ENCODE measurements at regions not wholly inside any gene's neighbourhood (a gene's known extent, or its start where the extent isn't known, plus 50 kb on each side); places are given as distances from the start of the nearest gene placed in this dataset.

DNA sequence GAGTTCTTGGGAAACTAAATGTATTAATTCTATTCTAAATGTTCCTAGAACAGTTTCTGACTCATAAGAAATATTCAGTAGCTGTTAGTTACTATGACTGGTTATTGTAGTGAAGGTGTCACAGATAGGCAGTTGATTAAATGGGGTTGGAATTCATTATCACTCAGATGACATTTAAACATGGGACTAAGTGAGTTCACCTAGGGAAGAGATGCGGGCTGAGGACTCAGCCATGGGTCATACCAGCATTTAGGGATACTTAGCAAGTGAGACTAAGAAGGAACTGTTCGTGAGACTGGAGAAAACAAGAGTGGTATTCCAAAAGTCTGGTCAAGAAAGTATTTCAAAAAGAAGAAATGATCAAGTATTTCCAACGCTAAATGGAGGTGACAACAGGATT lies 125.1 kb upstream of the ADGRL4 start:
- TF ChIP-seq, protein P1, sequence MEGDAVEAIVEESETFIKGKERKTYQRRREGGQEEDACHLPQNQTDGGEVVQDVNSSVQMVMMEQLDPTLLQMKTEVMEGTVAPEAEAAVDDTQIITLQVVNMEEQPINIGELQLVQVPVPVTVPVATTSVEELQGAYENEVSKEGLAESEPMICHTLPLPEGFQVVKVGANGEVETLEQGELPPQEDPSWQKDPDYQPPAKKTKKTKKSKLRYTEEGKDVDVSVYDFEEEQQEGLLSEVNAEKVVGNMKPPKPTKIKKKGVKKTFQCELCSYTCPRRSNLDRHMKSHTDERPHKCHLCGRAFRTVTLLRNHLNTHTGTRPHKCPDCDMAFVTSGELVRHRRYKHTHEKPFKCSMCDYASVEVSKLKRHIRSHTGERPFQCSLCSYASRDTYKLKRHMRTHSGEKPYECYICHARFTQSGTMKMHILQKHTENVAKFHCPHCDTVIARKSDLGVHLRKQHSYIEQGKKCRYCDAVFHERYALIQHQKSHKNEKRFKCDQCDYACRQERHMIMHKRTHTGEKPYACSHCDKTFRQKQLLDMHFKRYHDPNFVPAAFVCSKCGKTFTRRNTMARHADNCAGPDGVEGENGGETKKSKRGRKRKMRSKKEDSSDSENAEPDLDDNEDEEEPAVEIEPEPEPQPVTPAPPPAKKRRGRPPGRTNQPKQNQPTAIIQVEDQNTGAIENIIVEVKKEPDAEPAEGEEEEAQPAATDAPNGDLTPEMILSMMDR (IDR thresholded peaks at IDR 0.05; ENCODE audit: low read length), result no peak
- TF ChIP-seq EZH2phosphoT487 (IDR thresholded peaks at IDR 0.05; ENCODE audit: low read length), result no peak
- TF ChIP-seq EZH2 (optimal IDR thresholded peaks at IDR 0.05; ENCODE audit: low read depth, low read length), result no peak
- no peak for DNase-seq
- H3K27ac ChIP-seq (ENCODE audit: low read length), result no peak overlapping the region
- no peaks in the 10 kb centered on the region for H3K4me1 ChIP-seq (ENCODE audit: low read length)
- H3K36me3 ChIP-seq (replicated peaks; ENCODE audit: insufficient read depth, low read length), result no peaks in the 10 kb centered on the region
- no peak overlapping the region for H3K9ac ChIP-seq (ENCODE audit: low read length)
- H3K9me3 ChIP-seq (replicated peaks; ENCODE audit: insufficient read depth, low read length), result no peaks in the 10 kb centered on the region
- H4K20me1 ChIP-seq (ENCODE audit: insufficient read depth, low read length), result no peaks in the 10 kb centered on the region
- no peaks in the 10 kb centered on the region for H3F3A ChIP-seq (ENCODE audit: insufficient read depth, low read length)
- no peak overlapping the region for H3K4me3 ChIP-seq (ENCODE audit: low read length)
- H3K4me2 ChIP-seq (ENCODE audit: low read depth, low read length), result no peak overlapping the region
- no peaks in the 10 kb centered on the region for H3K79me2 ChIP-seq (ENCODE audit: low read length)
- no peak overlapping the region for H2AFZ ChIP-seq (ENCODE audit: low read length)
- no peaks in the 10 kb centered on the region for H3K9me2 ChIP-seq (replicated peaks; ENCODE audit: insufficient read depth, low read length)
- no peaks in the 10 kb centered on the region for H3K27me3 ChIP-seq (replicated peaks; ENCODE audit: insufficient read depth, low read length)

DNA sequence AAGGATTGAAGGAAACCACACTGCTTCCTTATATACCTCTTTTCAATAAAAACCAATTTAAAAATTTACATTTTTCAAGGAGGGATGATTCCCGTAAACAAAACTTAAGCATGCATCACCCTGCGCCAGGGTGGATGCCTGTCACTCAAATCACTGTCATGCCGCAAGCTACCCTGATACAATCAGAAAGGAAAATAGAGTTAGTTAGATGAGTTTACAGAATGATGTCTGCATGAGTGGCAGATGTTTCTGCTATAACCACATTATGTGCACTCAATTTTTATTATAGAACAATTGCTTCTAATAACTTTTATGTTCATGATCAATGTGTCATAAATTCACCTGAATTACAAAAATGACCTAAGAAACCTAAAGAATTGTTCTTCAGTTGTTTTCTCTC lies 123.4 kb upstream of the ADGRL4 start:
- Histone ChIP-seq H3K36me3 (replicated peaks; ENCODE audit: insufficient read depth, low read length) (no peaks in the 10 kb centered on the region), H3K79me2 (ENCODE audit: low read length) (no peaks in the 10 kb centered on the region), H3K9me2 (replicated peaks; ENCODE audit: insufficient read depth, low read length) (no peaks in the 10 kb centered on the region), H3K27me3 (replicated peaks; ENCODE audit: insufficient read depth, low read length) (no peaks in the 10 kb centered on the region), H3K4me2 (ENCODE audit: low read depth, low read length) (no peak overlapping the region), H3K9me3 (replicated peaks; ENCODE audit: insufficient read depth, low read length) (no peaks in the 10 kb centered on the region), H3K9ac (ENCODE audit: low read length) (no peak overlapping the region), H4K20me1 (ENCODE audit: insufficient read depth, low read length) (no peaks in the 10 kb centered on the region), H3K4me1 (ENCODE audit: low read length) (no peaks in the 10 kb centered on the region), H2AFZ (ENCODE audit: low read length) (no peak overlapping the region), H3F3A (ENCODE audit: insufficient read depth, low read length) (no peaks in the 10 kb centered on the region), H3K27ac (ENCODE audit: low read length) (no peak overlapping the region), H3K4me3 (ENCODE audit: low read length) (no peak overlapping the region)
- no peak for DNase-seq
- TF ChIP-seq, protein P1 (IDR thresholded peaks at IDR 0.05; ENCODE audit: low read length), result no peak
- TF ChIP-seq EZH2phosphoT487 (IDR thresholded peaks at IDR 0.05; ENCODE audit: low read length) (no peak), EZH2 (optimal IDR thresholded peaks at IDR 0.05; ENCODE audit: low read depth, low read length) (no peak)

DNA sequence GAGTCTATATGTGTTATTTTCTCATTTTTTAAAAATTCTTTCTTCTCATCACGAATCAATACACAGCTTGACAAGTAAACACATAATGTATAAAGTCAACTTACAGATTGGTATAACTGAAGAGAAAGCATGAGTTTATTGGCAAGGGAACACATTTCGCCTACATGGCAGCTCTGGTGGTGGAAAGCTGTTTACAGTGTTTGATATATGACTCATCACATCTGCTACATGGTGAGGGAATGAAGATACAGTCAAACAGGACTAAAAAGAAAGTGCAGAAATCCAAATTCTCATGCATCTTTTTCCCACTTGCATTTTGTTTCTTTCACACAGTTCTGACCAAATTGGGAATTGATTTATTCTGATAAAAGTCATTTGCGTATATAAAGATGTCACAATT lies 122.2 kb upstream of the ADGRL4 start:
- no peaks in the 10 kb centered on the region for H3K36me3 ChIP-seq (replicated peaks; ENCODE audit: insufficient read depth, low read length)
- no peaks in the 10 kb centered on the region for H3K9me3 ChIP-seq (replicated peaks; ENCODE audit: insufficient read depth, low read length)
- TF ChIP-seq EZH2phosphoT487 (IDR thresholded peaks at IDR 0.05; ENCODE audit: low read length), result no peak
- TF ChIP-seq, protein P1 (IDR thresholded peaks at IDR 0.05; ENCODE audit: low read length), result no peak
- no peak for TF ChIP-seq EZH2 (optimal IDR thresholded peaks at IDR 0.05; ENCODE audit: low read depth, low read length)
- no peaks in the 10 kb centered on the region for H3K79me2 ChIP-seq (ENCODE audit: low read length)
- no peaks in the 10 kb centered on the region for H3K27me3 ChIP-seq (replicated peaks; ENCODE audit: insufficient read depth, low read length)
- no peak for DNase-seq
- no peaks in the 10 kb centered on the region for H3F3A ChIP-seq (ENCODE audit: insufficient read depth, low read length)
- no peak overlapping the region for H3K4me3 ChIP-seq (ENCODE audit: low read length)
- H3K4me2 ChIP-seq (ENCODE audit: low read depth, low read length), result no peak overlapping the region
- H4K20me1 ChIP-seq (ENCODE audit: insufficient read depth, low read length), result no peaks in the 10 kb centered on the region
- no peak overlapping the region for H2AFZ ChIP-seq (ENCODE audit: low read length)
- no peak overlapping the region for H3K27ac ChIP-seq (ENCODE audit: low read length)
- H3K4me1 ChIP-seq (ENCODE audit: low read length), result no peaks in the 10 kb centered on the region
- H3K9me2 ChIP-seq (replicated peaks; ENCODE audit: insufficient read depth, low read length), result no peaks in the 10 kb centered on the region
- H3K9ac ChIP-seq (ENCODE audit: low read length), result no peak overlapping the region

All from MM.1S (cell line).